GM21367 (cell line): ENCODE measurements at regions not wholly inside any gene's neighbourhood (a gene's known extent, or its start where the extent isn't known, plus 50 kb on each side); places are given as distances from the start of the nearest gene placed in this dataset.

ENCODE experiments used
- ATAC-seq: cut with Tn5 transposase; IDR thresholded peaks from one replicate; pipeline ENCODE4 v1.9.1; 2021; ENCODE audit not compliant: unreplicated experiment

DNA sequence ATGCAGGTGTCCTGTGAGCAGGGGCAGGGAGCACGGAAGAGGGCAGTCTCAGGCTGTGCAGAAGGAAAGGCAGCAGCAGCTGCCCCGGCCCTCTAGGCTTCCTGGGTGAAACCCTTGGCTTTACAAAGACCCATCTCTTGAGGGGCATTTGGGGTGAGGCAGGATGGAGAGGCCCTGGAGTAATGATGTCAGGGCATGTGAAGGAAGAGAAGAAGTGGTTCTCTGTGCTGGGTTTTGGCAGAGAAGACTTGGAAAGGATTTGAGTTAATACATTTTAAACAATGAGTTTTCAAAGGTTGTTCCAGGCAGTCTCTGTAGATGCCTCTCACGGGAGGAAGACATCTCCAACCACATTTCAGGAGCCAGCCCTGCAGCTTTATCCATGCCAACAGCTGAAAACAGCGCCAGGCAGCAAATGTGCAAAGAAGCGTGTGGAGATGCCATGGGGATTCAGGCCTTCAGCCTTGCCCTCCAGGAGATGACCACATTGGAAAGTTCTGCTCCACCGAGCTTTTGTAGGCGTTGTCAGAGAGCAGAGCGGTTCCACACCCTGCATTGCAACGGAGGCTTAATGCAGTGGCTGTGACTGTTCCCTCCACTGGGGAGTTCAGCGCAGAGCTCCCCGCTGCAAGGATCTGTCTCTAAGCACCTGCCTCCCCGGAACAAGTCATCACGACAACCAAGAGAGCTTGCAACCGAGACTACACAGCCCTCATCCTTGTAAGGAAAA, 322.8 kb downstream of the UQCRFS1 start:
- no peak for ATAC-seq

DNA sequence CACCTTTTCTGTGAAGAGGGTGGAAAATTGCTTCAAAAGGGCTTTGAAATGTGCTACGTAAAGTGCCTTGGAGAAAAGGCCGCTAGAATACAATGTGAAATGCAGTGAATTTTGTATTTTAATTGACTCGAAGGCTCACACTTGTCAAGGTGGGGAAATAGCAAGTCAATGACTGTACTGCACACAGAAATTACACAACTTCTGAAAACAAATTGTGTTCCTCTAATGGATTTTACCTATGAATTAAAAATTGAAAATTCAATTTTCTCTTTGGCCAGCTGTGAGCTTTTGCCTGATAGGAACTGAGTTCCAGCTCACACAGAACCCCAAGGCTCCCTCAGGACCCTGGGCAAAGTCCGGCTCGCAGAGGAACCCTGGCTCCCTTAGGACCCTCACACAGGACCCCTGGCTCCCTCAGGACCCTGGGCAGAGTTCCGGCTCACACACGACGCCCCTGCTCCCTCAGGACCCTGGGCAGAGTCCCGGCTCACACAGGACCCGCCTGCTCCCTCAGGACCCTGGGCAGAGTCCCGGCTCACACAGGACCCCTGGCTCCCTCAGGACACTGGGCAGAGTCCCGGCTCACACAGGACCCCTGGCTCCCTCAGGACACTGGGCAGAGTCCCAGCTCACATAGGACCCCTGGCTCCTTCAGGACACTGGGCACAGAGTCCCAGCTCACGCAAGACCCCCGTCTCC, 324.9 kb downstream of the UQCRFS1 start:
- no peak for ATAC-seq

DNA sequence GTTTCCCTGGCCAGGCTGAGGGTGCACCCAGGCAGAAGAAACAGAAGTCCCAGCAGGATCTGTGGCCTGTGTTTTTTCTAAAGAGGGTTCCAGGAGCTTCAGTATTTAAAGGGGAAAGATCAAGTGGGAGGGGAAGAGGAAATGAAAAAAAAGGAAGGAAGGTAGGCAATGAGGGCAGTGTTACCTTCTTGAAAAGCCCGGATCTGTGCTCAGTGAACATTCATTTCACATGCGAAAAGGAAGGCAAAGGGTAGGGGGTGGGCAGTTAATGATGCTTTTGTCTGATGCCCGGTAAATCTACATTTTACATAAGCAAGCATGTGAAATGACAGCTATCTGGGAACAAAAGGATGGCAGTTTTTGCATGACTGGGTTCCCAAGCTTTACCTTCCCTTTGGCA, 326.2 kb downstream of the UQCRFS1 start:
- ATAC-seq, result no peak

DNA sequence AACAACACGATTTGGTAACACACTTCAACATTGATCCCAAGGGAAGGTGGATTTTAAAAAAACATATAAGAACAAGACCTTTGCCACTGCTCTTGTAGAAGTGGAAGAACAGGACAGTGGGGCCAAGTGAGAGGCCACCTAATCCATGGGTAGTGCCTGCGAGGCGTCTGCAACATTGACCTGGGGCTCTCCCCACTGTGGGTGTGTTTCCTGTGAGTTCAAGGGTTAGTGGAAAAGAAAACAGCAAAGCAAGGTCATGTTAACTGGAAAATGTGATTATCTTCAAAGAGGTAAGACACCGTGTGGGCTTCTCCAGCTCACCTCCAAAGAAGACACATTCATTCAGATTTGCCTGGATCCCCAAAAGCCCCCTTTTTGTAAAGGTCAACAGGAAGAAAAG, 327.0 kb downstream of the UQCRFS1 start:
- ATAC-seq, result no peak

DNA sequence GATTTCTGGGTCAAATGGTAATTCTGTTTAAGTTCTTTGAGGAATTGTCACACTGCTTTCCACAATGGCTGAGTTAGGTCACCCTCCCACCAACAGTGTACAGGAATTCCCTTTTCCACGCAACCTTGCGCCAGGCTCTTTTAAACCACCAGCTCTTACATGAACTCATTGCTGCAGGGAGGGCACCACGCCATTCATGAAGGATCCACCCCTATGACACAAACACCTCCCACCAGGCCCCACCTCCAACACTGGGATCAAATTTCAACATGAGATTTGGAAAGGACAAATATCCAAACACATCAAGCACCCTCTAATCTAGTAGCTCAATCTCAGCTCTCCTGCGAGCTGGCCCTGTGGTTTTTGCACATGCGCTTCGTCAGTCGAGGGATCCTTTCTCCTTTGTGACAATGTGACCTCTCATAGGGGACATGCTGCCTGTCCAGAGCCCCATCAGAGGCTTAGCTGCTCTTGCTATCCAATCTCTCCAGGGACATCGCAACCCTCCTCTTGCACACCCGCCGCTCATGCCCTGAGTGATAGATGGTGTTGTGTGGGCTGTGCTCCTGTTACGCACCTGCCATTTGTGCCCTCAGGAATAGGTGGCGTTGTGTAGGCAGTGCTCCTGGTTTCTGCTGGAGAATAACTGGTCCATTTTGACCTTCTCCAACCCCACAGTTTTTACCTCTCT, 328.0 kb downstream of the UQCRFS1 start:
- ATAC-seq, result no peak

DNA sequence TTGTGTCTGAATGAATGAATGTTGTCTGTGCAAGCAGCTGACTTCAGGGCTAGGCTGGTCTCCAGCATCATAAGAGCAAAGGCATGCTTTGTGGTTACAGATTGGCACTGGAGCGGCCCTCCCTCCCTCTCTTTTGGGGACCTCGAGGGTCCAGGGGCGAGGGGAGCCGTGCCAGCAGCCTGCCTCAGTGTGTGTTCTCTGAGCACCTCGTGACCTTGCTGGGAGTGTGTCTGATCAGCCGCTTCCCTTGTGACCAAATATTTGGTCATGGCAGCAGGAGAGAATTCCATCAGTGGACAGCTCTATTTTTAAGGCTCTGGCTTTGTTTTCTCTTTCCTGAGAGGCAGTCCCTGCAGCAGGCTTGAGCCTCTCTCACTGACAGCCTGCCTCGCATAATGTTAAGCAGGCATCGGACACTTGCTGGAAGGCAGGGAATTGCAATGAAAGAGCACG, 329.7 kb downstream of the UQCRFS1 start:
- ATAC-seq, result no peak

DNA sequence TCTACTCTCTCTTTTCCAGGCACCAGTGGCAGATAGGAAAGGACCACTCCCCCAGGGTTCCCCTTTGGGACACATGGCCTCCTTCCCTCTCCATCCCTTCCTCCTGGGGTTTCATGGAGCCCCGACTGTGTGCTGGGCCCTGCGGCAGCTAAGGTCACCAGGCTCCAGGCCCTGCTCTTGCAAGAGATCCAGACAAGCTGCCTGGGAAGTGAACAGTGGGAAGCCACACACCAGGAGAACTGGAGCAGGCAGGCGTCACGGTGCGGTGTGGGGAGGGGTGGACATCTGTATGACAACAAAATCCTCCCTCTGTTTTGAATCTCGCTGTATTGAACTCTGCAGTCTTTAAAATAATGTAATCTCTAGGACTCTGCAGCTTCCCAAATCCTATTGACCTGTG, 330.1 kb downstream of the UQCRFS1 start:
- no peak for ATAC-seq

DNA sequence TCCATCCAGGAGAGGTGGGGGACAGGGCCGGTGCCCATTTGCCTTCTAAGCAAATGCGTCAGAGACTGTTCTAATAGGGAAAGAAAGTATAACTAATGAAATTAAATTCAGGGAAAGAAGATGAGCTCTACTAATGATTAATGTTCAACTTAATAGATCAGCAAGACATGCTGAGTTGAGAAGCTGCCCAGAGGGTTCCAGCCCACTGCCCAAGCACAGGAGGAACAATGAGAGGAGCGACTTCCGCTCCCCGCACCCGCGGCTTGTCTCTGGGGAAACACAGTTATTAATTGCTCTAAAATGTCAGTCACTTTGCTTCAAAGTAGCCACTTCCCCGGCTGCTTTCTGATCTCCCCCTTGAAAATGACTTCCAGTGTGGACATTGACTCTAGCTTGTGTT, 331.3 kb downstream of the UQCRFS1 start:
- no peak for ATAC-seq

DNA sequence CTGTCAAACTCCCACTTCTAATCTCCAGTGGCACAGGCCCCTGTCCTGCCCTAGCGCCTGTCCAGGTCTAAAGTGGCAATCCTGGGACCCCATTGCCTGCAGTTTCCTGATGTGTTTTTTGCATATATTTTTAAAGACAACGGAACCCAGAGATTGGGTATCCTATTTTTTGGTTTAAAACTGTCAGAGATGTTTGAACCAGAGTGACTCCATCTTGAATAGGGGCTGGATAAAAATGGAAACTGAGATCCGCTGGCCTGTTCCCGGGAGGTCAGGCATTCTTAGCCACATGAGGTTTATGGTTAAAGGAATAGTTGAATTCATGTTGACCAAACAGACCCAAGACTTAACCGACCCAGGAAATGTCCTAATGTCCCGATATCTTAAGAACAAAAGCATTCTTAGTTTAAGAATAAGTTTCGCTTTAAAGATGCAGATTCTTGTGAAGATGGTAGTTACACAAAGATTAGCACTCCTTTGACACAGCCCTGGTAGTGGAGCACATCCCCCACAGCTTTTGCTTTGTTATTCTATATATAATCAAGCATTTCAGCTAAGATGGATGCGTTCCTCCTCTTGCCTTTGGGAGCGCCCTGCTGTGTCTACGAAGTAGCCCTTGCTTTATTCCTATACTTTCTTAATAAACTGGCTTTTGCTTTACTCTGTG, 332.1 kb downstream of the UQCRFS1 start:
- ATAC-seq, result no peak

DNA sequence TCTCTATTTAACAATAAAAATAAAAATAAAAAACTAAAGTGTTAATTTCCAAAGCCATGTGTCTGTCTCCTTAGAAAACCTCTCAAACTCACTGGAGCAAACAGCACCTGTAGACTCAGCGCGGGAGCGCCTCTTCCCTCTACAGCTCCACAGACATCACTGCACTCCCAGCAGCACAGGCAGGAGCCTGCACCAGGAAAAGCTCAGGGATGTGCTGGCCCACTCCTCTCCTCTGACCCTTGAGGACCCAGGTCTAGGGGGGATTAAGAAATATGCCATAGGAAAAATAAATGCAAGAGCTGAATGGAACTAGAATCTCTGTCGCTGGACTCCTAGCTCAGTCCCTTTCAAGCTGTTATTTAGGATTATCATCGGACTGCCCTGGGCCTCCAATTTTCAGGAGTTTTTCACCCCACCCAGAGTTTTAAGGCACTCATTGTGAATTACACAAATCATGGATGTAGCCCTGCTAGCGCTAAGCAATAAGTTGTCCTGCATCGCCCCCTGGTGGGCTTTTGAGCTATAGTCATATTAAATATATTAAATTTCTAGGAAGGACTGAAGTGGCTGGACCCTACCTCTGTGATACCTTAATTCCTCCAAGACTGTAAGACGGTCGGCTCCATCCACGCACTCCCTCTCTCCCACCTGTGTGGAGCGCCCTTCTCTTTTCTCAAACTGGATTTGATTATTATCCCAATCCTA, 333.9 kb downstream of the UQCRFS1 start:
- ATAC-seq, result no peak

DNA sequence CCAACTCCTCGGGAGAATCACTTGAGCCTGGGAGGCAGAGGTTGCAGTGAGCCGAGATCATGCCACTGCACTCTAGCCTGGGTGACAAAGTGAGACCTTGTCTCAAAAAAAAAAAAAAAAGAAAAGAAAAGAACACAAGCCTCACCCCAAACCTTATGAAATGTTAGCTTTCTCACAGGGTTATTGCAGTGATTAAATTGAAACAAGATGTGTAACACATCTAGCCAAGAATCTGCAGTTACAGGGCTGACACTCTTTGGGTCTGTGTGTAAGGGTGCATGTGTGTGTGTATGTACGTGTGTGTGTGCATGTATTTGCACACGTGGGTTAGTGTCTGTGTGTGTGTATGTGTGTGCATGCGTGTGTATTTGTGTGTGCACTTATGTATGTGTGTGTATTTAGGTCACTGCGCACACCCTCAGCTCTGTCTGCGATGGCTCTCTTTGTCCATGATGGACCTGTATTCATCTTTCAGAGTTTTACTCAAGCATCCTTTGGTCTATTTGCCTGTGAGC, 336.3 kb downstream of the UQCRFS1 start:
- no peak for ATAC-seq

DNA sequence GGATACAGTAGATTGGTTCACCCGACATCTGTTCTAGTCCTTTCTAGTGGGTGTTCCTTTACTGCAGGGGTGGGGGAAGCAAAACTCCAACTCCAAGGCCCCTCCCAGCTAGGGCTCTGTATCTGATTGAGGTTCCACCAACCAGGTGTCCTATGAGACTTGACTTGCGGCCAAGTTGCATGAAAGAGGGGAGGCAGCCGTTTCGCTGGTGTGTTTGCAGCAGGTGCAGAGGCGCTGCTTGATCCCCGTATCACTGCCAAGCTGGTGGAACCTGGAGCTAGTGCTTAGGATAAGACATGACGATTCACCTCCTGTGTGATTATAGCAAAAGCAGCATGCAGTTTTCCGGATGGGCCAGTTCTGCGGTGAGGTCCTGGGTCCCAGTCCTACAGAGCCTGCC, 338.2 kb downstream of the UQCRFS1 start:
- no peak for ATAC-seq

DNA sequence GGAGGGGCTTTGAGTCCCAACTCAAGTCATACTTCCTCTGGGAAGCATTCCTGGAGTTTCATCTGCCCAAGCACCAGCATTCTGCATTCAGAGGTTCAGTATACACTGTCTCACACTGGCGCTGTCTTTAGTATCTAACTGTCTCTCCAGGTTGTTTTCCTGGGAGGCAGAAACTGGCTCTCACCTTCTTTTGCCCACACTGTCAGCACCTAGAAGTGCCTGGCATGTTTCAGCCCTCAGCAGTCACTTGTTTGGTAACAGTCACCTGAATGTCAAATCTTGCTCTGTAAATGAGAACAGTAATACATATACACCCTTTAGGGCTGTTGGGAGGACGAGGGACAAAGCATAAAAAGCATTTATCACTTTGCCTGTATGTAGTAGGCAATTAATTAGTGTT, 339.6 kb downstream of the UQCRFS1 start:
- no peak for ATAC-seq

DNA sequence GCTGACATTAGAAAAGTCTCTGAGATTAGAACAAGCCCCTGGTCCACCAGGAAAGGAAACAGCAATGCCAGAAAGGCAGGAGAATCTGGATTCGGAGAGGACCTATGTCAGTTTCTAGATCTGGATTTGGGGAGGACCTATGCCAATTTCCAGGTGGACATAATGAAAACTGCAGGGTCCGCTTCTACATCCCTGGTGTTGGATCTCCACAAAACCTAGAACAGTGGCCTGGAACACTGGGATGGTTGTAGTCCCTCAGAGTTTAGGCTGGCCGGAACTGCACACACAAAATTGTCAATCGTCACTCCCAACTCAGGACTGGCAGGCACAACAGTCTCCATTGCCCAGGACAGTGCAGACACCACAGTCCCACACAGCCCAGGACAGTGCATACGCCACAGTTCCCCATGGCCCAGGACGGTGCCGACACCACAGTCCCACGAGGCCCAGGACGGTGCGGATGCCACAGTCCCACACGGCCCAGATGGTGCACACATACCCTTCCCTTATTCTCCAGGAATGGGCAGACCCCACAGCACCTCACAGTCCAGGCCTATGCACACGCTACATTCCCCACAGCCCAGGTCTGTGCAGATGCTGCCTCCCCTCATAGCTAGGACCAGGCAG, 341.7 kb downstream of the UQCRFS1 start:
- no peak for ATAC-seq

DNA sequence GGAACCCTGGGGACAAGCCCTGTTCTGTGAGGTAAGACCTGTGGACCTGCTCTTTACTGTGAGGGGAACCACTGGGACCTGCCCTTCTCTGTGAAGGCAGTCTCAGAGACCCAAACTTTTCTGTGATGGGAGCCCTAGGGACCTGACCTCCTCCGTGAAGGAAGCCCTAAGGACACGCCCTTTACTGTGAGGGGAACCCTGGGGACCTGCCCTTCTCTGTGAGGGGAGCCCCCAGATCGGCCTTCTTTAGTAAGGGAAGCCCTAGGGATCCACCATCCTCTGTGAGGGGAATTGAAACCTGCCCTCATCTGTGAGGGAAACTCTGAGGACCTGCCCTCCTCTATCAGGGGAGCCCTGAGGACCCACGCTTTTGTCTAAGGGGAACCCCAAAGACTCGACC, 343.5 kb downstream of the UQCRFS1 start:
- ATAC-seq, result no peak

DNA sequence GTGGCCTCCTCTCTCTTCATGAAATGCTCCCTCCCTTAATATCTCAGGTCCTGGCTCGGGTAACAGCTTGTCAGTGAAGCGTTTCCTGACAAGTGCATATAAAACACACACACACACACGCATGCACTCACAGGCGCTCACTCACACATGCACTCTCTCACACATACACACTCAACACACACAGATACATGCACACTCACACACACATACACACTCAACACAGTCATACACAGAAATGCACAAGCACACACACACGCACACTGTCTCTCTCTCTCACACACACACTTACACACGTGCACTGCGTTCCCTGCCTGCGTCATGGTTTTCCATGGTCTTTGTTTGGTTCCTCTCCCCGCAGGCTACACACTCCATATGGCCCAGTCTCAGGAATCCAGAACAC, 344.1 kb downstream of the UQCRFS1 start:
- no peak for ATAC-seq

DNA sequence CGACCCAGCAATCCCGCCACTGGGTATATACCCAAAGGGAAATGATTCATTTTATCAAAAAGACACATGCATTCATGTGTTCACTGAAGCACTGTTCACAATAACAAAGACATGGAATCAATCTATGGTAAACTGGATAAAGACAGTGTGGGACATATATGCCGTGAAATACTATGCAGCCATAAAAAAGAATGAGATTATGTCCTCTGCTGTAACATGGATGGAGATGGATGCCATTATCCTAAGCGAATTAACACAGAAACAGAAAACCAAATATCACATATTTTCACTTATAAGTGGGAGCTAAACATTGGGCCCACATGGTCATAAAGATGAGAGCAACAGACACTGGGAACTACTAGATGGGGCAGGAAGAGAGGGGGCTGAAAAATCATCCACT, 345.0 kb downstream of the UQCRFS1 start:
- ATAC-seq, result no peak

DNA sequence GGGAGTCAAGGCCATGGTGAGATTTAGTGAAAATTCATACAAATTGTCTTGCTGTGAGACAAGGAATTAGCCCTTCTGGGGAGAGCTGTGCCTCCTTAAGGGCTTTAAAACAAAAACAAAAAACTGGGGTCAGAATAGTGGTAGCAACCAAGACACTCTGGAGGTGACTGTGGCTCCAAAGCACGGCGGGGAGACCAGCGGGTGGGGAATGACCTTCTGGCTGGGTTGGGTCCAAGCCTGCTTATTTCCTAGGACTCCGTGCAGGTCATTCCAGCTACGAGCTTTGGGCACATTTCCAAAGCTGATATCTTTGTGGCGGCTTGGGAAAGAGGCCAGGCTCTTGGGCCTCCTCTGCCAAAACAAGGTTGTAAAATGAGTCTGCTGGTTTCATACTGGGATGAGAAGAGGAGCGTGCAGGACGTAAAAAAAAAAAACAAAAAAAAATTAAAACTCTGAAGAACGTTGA, 348.3 kb downstream of the UQCRFS1 start:
- ATAC-seq, result no peak

DNA sequence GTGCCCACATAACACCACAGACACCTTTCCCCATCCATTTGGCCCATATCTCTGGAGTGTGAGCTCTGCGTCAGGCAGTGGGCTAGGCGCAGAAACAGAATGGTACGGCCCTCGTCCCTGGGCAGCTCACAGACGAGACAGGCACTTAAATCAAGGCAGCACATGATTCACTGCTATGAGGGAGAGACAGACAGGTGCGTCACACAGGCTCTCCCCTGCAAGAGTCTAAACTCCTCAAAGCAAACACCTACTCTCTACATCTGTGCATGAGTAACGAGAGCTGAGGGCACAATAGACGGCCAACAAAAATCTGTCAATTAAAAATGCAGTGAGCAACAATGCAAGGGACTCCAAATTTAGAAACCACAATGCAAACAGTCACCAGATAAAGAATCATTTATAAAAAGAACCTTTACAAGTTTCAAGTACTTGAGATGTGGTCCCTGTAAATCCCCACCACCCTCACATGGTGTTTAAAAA, 348.9 kb downstream of the UQCRFS1 start:
- ATAC-seq, result no peak

DNA sequence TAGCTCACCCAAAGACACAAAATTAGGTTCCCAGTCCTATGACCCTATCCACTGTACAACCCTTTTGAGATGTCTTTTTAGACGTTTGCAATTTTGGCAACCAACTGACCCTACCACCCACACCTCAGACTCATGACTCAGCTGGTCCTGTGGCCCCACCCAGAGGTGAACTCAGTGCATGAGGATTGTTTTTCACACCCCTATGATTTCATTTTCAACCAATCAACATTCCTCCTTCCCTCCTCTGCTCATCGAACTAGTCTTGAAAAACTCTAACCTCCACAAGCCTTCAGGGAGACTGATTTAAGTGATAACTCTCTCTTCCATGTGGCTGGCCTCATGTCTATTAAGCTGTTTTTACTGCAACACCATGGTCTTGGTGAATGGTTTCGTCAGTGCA, 350.7 kb downstream of the UQCRFS1 start:
- no peak for ATAC-seq
